HG02798 (cell line): ENCODE measurements at regions not wholly inside any gene's neighbourhood (a gene's known extent, or its start where the extent isn't known, plus 50 kb on each side); places are given as distances from the start of the nearest gene placed in this dataset.
"Not testable (repeated sequence)": the region's sequence is repeated elsewhere in the genome, so short reads cannot be mapped to it uniquely, and the experiment has no call there.

ENCODE experiments used
- ATAC-seq: cut with Tn5 transposase; IDR thresholded peaks from one replicate; pipeline ENCODE4 v1.9.1; 2021; ENCODE audit warnings: mild to moderate bottlenecking; ENCODE audit not compliant: unreplicated experiment, poor library complexity

DNA sequence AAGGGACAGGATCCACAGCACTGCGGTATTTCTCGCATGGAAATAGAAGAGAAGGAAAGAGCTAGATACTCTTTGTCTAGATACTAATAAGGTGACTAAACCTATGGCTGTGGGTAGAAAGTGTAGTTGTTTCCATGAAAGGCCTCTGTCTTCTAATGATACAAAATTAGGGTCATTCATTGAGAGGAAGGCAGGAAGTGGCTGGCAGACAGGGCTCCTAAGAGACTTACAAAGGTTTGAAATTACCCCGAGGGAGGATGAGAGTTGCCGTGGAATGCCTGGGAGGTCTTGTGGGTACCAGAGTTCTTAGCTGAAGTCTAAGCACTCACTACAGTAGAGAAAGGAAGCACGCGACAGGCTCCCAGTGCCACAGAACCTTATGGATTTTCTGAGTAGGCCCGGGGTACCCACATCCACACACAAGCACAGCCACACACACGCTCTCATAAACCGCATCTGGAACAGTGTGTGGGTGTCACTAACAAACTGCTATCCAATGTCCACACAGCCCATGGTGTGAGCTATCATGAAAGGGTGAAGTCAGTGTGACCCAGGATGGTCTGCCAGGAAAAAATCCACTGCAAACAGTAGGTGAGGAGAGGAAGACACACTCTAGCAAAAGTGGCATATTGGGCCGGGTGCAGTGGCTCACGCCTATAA, 221.4 kb downstream of the FAM43A start:
- no peak for ATAC-seq

DNA sequence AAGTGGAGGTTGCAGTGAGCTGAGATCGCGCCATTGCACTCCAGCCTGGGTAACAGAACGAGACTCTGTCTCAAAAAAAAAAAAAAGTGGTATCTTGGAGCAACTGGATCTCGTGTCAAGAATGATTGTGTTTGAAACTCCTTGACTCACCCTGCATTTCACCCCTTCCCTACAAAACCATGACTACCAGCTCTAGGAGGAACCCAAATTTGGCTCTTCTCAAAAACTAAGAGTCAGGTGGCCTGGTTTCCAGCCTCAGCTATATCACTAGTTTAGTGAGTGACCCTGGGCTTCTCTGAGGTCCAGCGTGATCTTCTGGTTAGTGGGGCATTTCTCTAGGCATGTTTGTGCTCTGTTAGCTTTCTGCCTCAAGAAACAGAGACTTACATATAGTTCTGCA, 222.1 kb downstream of the FAM43A start:
- no peak for ATAC-seq

DNA sequence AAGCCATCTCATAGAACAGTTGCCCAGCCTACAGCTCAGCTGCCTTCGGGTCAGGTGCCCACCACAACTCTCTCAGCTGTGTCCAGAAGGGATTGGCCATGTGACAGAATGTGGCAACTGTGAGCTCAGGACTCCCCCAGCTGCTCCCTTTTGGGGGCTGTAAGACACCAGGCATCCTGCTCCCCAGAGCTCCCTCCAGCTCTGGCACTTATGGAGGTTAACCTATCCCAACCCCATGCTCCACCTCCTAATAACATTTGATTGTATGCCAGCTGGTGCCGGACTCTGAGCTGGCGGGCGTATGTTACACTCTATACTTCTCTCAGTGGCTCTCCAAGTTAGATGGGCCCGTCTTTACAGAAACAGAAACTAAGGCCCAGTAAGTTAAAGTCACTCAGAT, 222.8 kb downstream of the FAM43A start:
- ATAC-seq = no peak

DNA sequence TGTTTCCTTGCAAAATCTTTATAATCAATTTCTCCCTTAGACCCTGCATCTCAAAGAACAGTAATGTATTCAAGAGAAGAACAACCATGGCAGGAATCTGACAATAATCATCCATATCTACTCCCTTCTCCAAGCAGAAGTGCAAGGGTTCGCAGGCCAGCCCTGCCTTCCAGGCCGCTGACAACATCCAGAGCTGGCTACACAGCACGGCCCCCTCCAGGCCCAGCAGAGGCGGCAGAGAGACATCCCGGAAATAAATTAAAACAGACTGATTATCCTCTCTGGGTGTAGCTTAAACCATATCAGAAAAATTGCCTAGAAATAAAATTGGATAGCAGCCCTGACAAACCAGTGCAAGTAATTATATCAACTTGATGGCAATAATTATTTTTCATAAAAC, 223.3 kb downstream of the FAM43A start:
- ATAC-seq = no peak

DNA sequence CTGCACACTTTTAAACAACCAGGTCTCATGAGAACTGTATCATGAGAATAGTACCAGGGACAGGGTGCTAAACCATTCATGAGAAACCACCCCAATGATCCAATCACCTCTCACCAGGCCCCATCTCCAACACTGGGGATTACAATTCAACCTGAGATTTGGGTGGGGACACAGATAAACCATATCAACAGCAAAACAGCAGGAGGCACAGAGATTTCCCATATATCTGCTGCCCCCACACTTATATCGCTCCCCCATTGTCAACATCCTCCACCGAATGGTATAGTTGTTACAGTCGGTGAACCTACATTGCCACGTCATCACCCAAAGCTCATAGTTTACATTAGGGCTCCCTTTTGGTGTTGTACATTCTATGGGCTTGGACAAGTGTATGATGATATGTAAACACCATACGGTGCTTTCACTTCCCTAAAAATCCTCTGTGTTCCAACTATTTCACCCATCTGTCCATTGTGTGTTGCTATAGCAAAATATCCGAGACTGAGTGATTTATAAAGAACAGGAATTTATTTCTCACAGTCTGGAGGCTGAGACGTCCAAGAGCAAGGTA, 224.8 kb downstream of the FAM43A start:
- ATAC-seq = no peak

DNA sequence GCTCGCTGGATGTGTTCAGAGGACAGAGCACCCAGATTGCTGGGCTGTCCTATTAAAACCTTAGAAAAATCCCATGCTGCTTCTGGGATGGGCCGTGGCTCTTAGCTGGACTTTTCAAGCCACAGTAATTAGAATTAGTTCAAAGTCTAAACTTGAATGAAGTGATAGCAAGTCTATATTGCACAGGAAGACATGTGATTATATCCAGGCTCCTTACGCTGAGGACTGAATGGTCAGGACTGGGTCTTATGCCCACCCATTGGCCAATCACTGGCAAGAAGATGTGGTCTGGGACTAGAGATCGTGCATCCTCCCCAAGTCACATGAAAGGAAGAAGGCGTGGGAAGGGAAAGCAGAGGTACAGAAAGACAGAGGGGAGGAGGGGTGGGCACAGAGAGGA, 227.6 kb downstream of the FAM43A start:
- no peak for ATAC-seq

DNA sequence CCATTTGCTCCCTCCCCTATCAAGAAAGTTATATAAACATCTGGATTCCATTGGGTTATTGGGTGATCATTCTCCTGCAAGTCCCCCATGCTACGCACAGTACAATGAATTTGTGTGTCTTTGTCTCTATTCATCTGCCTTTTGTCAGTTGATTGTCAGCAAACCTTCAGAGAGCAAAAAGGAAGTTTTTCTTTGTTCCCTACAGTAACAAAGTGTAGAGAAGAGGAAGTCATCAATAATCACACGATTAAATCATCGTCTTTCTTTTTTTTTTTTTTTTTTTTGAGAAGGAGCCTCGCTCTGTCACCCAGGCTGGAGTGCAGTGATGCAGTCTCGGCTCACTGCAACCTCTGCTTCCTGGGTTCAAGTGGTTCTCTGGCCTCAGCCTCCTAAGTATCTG, 239.2 kb downstream of the FAM43A start:
- ATAC-seq = not testable (repeated sequence)

DNA sequence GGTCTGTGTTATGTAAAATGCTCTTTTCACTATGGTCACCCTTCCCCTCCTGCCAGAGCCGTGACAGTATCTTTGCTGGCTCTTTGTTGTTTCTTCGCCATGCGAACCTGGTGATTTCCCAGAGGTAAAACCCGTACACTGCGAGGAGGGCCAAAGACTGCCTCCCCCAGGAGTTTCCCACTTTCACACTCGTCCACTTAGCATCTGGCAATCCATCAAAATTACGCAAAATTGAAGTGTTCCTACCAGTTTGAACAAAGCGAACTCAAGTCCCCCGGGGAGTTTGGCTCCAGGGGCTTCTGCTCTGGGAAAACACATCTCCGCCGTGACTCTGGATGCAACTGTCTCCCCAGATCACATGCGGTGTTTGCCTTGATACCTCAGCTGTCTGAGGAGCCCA, 239.9 kb downstream of the FAM43A start:
- no peak for ATAC-seq

DNA sequence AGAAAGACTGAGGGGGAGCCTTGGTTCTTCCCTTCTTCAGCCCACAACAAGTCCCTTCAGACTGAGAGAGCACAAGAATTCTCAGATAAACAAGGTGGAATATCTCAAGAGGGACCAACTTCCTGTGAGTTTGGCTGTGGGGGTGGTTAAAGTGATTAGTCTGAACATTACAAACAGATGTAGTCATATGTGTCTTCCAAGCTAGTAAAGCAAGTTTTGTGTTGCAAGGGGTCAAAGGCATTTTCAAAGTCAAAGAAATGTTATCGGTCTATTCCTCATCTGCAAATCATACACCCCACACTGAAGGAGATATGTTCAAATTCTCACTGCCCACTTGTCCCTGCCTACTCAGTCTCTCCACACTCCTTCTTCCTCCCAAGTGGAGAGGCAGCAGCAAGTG, 242.5 kb downstream of the FAM43A start:
- ATAC-seq = no peak

DNA sequence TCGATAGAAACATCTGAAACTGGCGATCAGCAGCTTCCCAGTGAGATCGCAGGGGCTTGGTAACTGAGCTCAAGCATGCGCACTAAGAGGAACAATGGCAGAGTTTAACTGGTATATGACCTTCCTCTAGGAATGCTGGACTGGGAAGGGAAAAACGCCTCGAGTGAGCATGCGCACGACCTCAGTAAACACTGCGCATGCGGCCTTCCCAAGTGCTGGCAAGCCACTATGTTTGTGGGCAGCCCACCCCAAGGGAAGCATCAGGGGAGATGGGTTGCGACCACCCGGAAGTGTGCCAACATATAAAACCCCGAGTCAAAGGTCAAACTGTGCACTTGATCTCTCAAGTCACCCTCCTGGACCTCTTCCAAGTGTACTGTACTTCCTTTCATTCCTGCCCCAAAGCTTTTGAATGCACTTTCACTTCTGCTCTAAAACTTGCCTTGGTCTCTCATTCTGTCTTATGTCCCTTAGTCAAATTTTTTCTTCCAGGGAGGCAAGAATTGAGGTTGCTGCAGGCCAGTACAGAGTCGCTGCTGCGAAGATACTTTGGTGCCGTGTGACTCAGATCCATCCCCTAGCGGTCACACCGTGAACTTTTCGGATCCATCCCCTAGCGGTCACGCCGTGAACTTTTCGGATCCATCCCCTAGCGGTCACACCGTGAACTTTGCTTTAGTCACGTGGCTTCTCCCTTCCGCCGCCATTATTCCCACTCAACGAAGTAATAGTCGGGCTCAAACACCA, 243.3 kb downstream of the FAM43A start:
- ATAC-seq = no peak

DNA sequence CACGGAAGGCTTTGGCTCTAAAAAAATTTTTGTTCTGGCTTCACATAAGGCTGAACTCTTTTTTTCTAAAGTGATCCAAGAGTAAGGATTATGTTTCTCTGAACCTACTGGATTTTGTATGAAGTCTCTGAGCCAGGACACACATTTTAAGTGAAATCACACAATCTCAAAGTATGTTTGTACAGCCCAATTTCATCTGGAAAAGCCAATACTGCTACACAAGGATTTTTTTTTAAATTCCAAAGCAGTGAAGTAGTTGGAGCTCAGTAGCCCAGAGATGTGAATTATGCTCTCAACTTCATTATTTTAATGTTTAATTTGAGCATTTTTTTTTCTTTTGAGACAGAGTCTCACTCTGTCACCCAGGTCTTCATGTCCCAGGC, 243.9 kb downstream of the FAM43A start:
- no peak for ATAC-seq

DNA sequence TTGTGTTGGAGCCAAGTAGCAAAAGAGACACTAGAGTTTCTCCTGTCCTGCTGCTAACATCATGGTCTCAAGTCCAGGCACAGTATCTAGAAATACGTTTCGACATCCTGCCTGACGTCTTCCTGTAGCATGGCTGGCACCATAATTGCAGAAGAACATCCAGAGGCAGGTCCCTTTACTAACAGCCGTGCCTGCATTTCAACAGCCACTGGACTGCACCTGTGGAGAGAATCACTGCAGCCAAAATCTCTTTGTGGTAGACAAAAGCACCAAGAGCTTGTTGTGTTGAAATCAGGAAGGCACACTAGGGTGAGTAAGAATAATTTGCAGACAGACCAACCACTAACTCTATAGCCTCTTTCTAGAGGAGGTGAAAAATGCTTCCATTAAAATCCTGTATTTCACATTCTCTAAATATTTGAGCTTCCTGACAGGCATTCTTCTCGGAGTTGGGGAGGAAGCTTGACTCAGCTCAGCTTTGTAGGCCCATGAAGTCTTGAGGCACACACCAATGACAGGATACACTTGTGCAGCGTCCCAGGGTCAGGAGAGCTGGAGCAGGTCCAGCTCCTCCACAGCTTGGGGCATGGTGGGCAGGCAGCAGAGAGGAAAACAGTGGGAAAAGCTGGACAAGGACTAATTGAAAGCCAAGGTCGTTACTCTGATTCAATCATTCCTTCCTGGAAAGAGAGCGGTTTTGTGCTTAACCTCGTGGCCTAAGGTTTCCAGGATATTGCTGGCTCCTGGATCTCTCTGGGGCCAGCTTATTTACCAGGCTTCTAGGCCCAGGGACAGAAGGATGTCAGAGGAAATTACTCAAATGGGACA, 244.9 kb downstream of the FAM43A start:
- ATAC-seq = no peak

DNA sequence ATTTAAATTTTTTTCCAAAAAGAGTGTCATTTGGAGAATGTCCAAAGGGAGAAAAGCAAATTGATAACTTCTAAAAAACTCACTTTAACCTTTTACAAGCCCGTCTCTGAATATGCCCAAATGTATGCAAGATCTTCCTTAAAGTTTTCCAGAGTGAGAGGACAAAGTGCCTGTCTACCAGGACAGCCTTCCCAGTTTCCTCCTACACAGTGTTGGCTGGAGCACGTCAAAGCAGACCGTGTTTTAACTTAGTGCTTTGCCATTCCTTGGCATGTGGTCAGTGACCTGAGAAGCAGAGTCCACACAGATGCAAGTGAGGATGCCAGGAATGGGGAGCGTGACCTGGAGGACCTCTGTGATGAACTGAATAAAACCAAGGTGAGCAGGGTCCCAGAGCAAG, 245.7 kb downstream of the FAM43A start:
- ATAC-seq = no peak

DNA sequence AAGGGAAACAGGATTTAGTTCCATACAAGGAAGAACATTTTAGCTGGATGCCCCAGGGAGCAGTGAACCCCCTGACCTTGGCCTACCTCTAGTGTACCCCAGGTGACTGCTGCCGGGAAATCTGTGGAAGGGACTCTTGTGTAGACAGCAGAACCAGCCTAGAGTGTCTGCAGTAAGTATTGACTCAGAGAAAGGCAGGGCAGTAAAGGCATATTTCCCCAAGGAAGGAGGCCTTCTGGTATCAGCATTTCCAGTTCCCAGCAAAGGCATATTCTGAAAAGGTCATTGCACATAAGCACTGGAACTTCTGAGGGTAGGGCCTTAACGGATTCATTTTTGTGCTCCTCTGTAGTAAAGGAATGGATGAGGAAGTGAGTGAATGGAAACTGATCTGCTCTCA, 246.2 kb downstream of the FAM43A start:
- no peak for ATAC-seq

DNA sequence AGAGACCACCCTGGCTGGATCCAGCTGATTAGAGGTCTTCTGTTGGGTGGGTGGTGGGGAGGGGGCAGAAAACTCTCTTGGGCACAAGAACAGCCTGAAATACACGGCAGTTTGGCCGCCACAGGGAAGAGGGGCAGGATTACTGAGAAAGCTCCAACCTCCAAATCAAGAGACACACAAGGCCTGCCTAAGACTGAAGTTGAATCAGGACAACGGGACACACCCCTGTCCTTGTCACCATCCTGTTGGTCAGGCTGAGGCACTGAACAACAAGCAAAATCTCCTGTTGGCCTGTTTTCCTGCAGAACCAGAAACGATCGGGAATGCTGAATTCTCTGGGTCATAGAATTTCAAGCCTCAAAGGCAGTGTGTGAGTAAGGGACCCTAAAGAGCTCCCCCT, 247.8 kb downstream of the FAM43A start:
- ATAC-seq = no peak

DNA sequence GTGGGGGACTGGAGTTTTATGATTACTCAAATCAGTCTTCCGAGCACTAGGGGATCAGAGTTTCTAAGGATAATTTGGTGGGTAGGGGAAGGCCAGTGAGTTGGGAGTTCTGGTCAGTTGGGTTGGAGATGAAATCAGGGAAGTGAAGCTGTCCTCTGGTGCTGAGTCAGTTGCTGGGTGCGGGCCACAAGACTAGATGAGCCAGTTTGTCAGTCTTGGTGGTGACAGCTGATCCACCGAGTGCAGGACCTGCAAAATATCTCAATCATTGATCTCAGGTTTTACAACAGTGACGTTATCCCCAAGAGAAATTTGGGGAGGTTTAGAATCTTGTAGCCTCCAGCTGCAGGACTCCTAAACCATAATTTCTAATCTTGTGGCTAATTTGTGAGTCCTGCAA, 249.4 kb downstream of the FAM43A start:
- ATAC-seq = no peak

DNA sequence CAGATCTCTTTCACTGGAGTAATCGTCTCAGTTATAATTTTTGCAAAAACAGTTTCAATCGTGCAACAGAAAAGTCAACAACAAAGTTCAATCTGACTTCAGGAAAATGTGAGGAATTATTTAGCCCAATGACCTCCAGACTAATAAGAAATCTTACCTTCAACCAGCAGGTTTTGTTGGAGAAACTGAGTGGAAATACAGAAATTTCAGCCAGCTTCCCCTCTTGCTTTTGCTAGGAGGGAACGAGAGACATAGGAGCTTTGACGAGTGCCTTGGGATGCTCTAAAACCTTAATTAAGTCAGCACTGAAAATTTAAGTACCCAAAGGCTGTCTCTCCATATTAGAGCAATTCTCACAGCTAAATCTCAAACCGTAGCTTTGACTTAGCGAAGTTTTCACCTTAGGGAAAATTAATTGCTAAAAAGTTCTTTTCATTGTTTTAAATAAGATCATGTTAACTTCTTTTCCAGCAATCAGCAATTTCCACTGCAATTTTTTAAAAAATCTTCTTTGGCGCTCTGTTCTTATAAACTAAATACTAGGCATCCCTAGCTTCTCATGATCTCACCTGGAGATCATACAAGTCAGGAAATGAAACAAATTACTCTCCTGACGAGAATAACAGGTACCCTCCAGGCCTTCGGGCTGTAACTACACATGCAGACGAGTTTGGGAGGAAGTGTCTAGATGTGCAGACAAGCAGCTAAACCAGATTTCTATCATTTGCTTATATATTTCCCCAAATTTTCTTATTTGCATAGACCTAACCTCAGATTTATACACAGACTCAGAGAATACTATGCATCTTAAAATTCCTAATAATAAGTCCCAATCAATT, 250.2 kb downstream of the FAM43A start:
- ATAC-seq = no peak

DNA sequence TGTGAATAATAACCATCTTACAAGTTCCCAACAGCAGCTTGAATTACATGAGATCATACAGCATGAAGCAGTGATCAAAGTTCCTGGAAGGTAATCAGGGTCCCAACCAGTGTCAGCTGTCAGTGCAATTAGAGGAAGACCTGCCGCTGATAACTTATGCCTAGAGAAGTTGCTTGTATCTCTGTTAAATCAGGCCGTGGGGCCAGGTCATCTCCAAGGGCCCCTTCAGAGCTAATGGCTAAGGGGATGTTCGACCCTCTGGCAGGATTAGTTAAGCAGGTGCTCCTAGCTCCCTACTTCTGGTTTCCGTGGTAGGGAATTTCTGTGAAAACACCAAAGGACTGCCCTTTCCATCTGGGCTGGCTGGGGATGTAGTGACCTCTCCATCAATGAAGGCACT, 251.0 kb downstream of the FAM43A start:
- ATAC-seq = no peak

DNA sequence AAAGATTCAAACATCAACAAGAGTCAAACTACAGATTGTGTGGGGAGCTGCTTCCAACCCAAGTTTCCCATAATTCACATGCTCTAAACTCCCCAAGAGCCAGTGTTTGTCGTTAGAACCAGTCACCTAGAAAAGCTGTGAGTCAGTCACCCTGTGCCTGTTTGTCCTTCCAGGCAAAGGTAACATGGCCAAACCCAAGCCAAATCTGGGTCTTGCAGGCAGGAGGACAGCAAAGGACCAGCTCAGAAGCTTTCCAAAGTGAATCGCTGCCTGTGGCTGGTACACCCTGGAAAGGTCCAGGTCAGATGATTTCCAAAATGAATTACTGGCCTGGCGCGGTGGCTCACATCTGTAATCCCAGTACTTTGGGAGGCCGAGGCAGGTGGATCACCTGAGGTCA, 251.5 kb downstream of the FAM43A start:
- no peak for ATAC-seq

DNA sequence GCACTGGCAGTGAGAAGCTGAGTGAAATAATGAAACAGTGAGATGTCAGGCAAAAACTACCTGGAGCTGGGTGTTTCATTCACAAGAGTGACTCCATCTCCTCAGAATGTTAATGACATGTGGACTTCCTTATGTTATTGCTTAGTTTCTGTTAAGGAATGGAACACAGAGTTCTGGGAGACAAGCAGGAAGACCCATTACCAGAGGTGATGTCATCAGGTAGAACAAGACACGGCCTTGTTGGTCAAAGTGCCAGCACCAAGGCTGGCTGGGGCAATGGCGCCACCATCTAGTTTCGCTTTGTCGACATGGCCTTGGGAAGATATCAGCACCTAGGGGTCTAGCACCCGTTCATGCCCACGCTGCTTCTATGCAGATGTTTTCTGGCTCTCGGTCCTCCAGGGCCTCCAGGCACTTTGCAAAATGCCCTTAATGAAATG, 252.2 kb downstream of the FAM43A start:
- ATAC-seq = no peak
